GM23338 (cell line): ENCODE measurements at regions not wholly inside any gene's neighbourhood (a gene's known extent, or its start where the extent isn't known, plus 50 kb on each side); places are given as distances from the start of the nearest gene placed in this dataset.

Experiments
- ATAC-seq: fragments of 200-7000 bp; cut with Tn5 transposase; 3 replicates; pipeline ENCODE4 v1.9.1; 2020
- DNase-seq: peaks from one replicate; pipeline ENCODE4 v3.0.0-alpha.2; 2015; ENCODE audit warnings: low spot score
- H2AFZ ChIP-seq: fragments of 200-600 bp; sonication (generic); 2 replicates; pipeline ENCODE4 v1.8.0; 2016; ENCODE audit warnings: antibody characterized with exemption, mild to moderate bottlenecking, moderate library complexity
- H3F3A ChIP-seq: fragments of 200-600 bp; sonication (generic); replicated peaks from 2 replicates; pipeline ENCODE4 v1.8.0; 2017; ENCODE audit warnings: antibody characterized with exemption, mixed run types, low read depth
- H3K27ac ChIP-seq: fragments of 200-600 bp; sonication (generic); 2 replicates; pipeline ENCODE4 v1.6.1; 2016; ENCODE audit warnings: low read depth
- H3K27me3 ChIP-seq: fragments of 200-600 bp; sonication (generic); 2 replicates; pipeline ENCODE4 v1.8.0; 2016; ENCODE audit warnings: mild to moderate bottlenecking, mixed run types, moderate library complexity; ENCODE audit not compliant: insufficient read depth
- H3K36me3 ChIP-seq: fragments of 200-600 bp; sonication (generic); 2 replicates; pipeline ENCODE4 v1.8.0; 2016; ENCODE audit warnings: mild to moderate bottlenecking; ENCODE audit not compliant: insufficient read depth
- H3K4me1 ChIP-seq: fragments of 200-600 bp; sonication (generic); 2 replicates; pipeline ENCODE4 v1.8.0; 2016; ENCODE audit warnings: mild to moderate bottlenecking, moderate library complexity; ENCODE audit not compliant: insufficient read depth
- H3K4me2 ChIP-seq: fragments of 200-600 bp; sonication (generic); 2 replicates; pipeline ENCODE4 v1.7.1; 2017; ENCODE audit warnings: mixed run types
- H3K4me3 ChIP-seq: fragments of 200-600 bp; sonication (generic); 2 replicates; pipeline ENCODE4 v1.6.1; 2016; ENCODE audit warnings: mixed run types
- H3K79me2 ChIP-seq: fragments of 200-600 bp; sonication (generic); replicated peaks from 2 replicates; pipeline ENCODE4 v1.8.0; 2017; ENCODE audit warnings: mild to moderate bottlenecking; ENCODE audit not compliant: insufficient read depth
- H3K9me2 ChIP-seq: fragments of 200-600 bp; sonication (generic); 2 replicates; pipeline ENCODE4 v1.8.0; 2017; ENCODE audit not compliant: insufficient read depth
- H4K20me1 ChIP-seq: fragments of 200-600 bp; sonication (generic); replicated peaks from 2 replicates; pipeline ENCODE4 v1.8.0; 2017; ENCODE audit warnings: mild to moderate bottlenecking; ENCODE audit not compliant: insufficient read depth
- H3K27ac Mint-ChIP-seq: 2 replicates; pipeline ENCODE4 v1.8.0; 2020; ENCODE audit warnings: inconsistent platforms, mild to moderate bottlenecking, moderate library complexity, mixed read lengths
- H3K27me3 Mint-ChIP-seq: 3 replicates; pipeline ENCODE4 v1.8.0; 2022; ENCODE audit warnings: low read depth, mild to moderate bottlenecking, moderate library complexity, mixed read lengths, inconsistent platforms; ENCODE audit not compliant: insufficient read depth, poor library complexity
- H3K36me3 Mint-ChIP-seq: 3 replicates; pipeline ENCODE4 v1.8.0; 2021; ENCODE audit warnings: low read depth, mild to moderate bottlenecking, inconsistent platforms, moderate library complexity, mixed read lengths
- H3K4me1 Mint-ChIP-seq: 3 replicates; pipeline ENCODE4 v1.8.0; 2020; ENCODE audit warnings: mild to moderate bottlenecking, inconsistent platforms, mixed read lengths
- H3K4me3 Mint-ChIP-seq: 3 replicates; pipeline ENCODE4 v1.8.0; 2021; ENCODE audit warnings: moderate library complexity, mild to moderate bottlenecking, inconsistent platforms, mixed read lengths
- H3K9me3 Mint-ChIP-seq: 3 replicates; pipeline ENCODE4 v1.8.0; 2020; ENCODE audit warnings: moderate library complexity, mild to moderate bottlenecking, inconsistent platforms, mixed read lengths
- CREB1 ChIP-seq: fragments of 250-450 bp; sonication (Bioruptor Pico); IDR thresholded peaks from 2 replicates; pipeline ENCODE4 v1.5.0; 2020; ENCODE audit warnings: low read depth, mild to moderate bottlenecking, moderate library complexity
- ETS1 ChIP-seq: IDR thresholded peaks from 2 replicates; pipeline ENCODE4 v1.6.1; 2016; ENCODE audit warnings: antibody characterized with exemption
- EZH2 ChIP-seq: fragments of 200-600 bp; sonication (generic); IDR thresholded peaks from one replicate; pipeline ENCODE4 v1.8.0; 2017; ENCODE audit warnings: antibody characterized with exemption, mild to moderate bottlenecking, low read depth; ENCODE audit not compliant: unreplicated experiment
- EZH2phosphoT487 ChIP-seq: fragments of 200-600 bp; sonication (generic); IDR thresholded peaks from one replicate; pipeline ENCODE4 v1.8.1; 2018; ENCODE audit warnings: antibody characterized with exemption; ENCODE audit not compliant: unreplicated experiment
- JUNB ChIP-seq: IDR thresholded peaks from one replicate; pipeline ENCODE4 v1.6.1; 2016; ENCODE audit warnings: antibody characterized with exemption; ENCODE audit not compliant: unreplicated experiment
- NANOG ChIP-seq: IDR thresholded peaks from 2 replicates; pipeline ENCODE4 v1.6.1; 2016; ENCODE audit warnings: antibody characterized with exemption, borderline replicate concordance
- POLR2AphosphoS5 ChIP-seq: IDR thresholded peaks from 2 replicates; pipeline ENCODE4 v1.6.1; 2016; ENCODE audit warnings: antibody characterized with exemption, low read depth
- REST ChIP-seq: IDR thresholded peaks from one replicate; pipeline ENCODE4 v1.6.1; 2018; ENCODE audit warnings: antibody characterized with exemption; ENCODE audit not compliant: unreplicated experiment
- STAT1 ChIP-seq: IDR thresholded peaks from one replicate; pipeline ENCODE4 v1.6.1; 2016; ENCODE audit warnings: antibody characterized with exemption; ENCODE audit not compliant: unreplicated experiment
- ZNF114 ChIP-seq: fragments of 250-450 bp; sonication (Bioruptor Pico); IDR thresholded peaks from 2 replicates; pipeline ENCODE4 v1.5.0; 2020; ENCODE audit warnings: mild to moderate bottlenecking, moderate library complexity
- ZNF331 ChIP-seq: fragments of 250-450 bp; sonication (Bioruptor Pico); IDR thresholded peaks from 2 replicates; pipeline ENCODE4 v1.5.0; 2020; ENCODE audit warnings: low read depth, mild to moderate bottlenecking, moderate library complexity
- TF ChIP-seq, protein P1 (sequence below): fragments of 250-450 bp; sonication (Bioruptor Pico); IDR thresholded peaks from 2 replicates; pipeline ENCODE4 v1.5.0; 2020; ENCODE audit warnings: mild to moderate bottlenecking, moderate library complexity
- TF ChIP-seq, protein P2 (sequence below), 2 experiments: fragments of 200-600 bp in 1 of 2; sonication (generic) in 1 of 2; conservative IDR thresholded peaks; 2 replicates each; pipeline versions ENCODE4 v1.5.1 to v1.6.1; 2016 to 2017; ENCODE audit warnings: antibody characterized with exemption in 2 of 2, low read depth in 2 of 2, mild to moderate bottlenecking in 2 of 2, moderate library complexity in 1 of 2

- Histone ChIP-seq H3K79me2 (no peaks in the 10 kb centered on the region), H3K4me2 (no peak overlapping the region), H3K36me3 (no peaks in the 10 kb centered on the region), H3K27ac (no peak overlapping the region), H3K9me2 (peaks cover 4% of the 10 kb centered on the region), H3F3A (no peaks in the 10 kb centered on the region), H4K20me1 (no peaks in the 10 kb centered on the region), H2AFZ (no peak overlapping the region), H3K4me1 (peaks cover 8% of the 10 kb centered on the region; the same call in 1 of the 2 replicates), H3K4me3 (no peak overlapping the region), H3K27me3 (no peaks in the 10 kb centered on the region)
- no peak for TF ChIP-seq NANOG
- no peak for TF ChIP-seq STAT1
- no peak for TF ChIP-seq ZNF331
- TF ChIP-seq REST, result no peak
- no peak for TF ChIP-seq EZH2
- TF ChIP-seq ETS1, result no peak
- TF ChIP-seq, protein P1, sequence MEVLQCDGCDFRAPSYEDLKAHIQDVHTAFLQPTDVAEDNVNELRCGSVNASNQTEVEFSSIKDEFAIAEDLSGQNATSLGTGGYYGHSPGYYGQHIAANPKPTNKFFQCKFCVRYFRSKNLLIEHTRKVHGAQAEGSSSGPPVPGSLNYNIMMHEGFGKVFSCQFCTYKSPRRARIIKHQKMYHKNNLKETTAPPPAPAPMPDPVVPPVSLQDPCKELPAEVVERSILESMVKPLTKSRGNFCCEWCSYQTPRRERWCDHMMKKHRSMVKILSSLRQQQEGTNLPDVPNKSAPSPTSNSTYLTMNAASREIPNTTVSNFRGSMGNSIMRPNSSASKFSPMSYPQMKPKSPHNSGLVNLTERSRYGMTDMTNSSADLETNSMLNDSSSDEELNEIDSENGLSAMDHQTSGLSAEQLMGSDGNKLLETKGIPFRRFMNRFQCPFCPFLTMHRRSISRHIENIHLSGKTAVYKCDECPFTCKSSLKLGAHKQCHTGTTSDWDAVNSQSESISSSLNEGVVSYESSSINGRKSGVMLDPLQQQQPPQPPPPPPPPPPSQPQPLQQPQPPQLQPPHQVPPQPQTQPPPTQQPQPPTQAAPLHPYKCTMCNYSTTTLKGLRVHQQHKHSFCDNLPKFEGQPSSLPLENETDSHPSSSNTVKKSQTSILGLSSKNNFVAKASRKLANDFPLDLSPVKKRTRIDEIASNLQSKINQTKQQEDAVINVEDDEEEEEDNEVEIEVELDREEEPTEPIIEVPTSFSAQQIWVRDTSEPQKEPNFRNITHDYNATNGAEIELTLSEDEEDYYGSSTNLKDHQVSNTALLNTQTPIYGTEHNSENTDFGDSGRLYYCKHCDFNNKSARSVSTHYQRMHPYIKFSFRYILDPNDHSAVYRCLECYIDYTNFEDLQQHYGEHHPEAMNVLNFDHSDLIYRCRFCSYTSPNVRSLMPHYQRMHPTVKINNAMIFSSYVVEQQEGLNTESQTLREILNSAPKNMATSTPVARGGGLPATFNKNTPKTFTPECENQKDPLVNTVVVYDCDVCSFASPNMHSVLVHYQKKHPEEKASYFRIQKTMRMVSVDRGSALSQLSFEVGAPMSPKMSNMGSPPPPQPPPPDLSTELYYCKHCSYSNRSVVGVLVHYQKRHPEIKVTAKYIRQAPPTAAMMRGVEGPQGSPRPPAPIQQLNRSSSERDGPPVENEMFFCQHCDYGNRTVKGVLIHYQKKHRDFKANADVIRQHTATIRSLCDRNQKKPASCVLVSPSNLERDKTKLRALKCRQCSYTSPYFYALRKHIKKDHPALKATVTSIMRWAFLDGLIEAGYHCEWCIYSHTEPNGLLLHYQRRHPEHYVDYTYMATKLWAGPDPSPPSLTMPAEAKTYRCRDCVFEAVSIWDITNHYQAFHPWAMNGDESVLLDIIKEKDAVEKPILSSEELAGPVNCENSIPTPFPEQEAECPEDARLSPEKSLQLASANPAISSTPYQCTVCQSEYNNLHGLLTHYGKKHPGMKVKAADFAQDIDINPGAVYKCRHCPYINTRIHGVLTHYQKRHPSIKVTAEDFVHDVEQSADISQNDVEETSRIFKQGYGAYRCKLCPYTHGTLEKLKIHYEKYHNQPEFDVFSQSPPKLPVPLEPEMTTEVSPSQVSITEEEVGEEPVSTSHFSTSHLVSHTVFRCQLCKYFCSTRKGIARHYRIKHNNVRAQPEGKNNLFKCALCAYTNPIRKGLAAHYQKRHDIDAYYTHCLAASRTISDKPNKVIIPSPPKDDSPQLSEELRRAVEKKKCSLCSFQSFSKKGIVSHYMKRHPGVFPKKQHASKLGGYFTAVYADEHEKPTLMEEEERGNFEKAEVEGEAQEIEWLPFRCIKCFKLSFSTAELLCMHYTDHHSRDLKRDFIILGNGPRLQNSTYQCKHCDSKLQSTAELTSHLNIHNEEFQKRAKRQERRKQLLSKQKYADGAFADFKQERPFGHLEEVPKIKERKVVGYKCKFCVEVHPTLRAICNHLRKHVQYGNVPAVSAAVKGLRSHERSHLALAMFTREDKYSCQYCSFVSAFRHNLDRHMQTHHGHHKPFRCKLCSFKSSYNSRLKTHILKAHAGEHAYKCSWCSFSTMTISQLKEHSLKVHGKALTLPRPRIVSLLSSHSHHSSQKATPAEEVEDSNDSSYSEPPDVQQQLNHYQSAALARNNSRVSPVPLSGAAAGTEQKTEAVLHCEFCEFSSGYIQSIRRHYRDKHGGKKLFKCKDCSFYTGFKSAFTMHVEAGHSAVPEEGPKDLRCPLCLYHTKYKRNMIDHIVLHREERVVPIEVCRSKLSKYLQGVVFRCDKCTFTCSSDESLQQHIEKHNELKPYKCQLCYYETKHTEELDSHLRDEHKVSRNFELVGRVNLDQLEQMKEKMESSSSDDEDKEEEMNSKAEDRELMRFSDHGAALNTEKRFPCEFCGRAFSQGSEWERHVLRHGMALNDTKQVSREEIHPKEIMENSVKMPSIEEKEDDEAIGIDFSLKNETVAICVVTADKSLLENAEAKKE, result no peak
- no peak for TF ChIP-seq POLR2AphosphoS5
- no peak for TF ChIP-seq ZNF114 (CRISPR knock-in tag)
- TF ChIP-seq, protein P2, sequence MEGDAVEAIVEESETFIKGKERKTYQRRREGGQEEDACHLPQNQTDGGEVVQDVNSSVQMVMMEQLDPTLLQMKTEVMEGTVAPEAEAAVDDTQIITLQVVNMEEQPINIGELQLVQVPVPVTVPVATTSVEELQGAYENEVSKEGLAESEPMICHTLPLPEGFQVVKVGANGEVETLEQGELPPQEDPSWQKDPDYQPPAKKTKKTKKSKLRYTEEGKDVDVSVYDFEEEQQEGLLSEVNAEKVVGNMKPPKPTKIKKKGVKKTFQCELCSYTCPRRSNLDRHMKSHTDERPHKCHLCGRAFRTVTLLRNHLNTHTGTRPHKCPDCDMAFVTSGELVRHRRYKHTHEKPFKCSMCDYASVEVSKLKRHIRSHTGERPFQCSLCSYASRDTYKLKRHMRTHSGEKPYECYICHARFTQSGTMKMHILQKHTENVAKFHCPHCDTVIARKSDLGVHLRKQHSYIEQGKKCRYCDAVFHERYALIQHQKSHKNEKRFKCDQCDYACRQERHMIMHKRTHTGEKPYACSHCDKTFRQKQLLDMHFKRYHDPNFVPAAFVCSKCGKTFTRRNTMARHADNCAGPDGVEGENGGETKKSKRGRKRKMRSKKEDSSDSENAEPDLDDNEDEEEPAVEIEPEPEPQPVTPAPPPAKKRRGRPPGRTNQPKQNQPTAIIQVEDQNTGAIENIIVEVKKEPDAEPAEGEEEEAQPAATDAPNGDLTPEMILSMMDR (conservative IDR thresholded peaks at IDR 0.05; ENCODE audit: low read depth in 2 of 2), result no peak
- TF ChIP-seq CREB1 (CRISPR knock-in tag), result no peak
- TF ChIP-seq EZH2phosphoT487, result no peak
- no peak for TF ChIP-seq JUNB
- ATAC-seq (no peak), DNase-seq (no peak)
- H3K4me1 Mint-ChIP-seq, result peaks cover 9% of the 10 kb centered on the region
- H3K9me3 Mint-ChIP-seq, result no peaks in the 10 kb centered on the region; the same call in 2 of the 3 replicates
- peaks cover 5% of the 10 kb centered on the region for H3K27me3 Mint-ChIP-seq
- no peaks in the 10 kb centered on the region for H3K36me3 Mint-ChIP-seq
- H3K27ac Mint-ChIP-seq, result no peak overlapping the region
- H3K4me3 Mint-ChIP-seq, result no peak overlapping the region
These were observed 292.0 kb upstream of the FZD8 start for GRCh38 chr10:35933940-35934641.
